H9 (cell line): ENCODE measurements at regions not wholly inside any gene's neighbourhood (a gene's known extent, or its start where the extent isn't known, plus 50 kb on each side); places are given as distances from the start of the nearest gene placed in this dataset.

Experiments used
- DNase-seq: peaks from one replicate; pipeline ENCODE4 v3.0.0-alpha.2; 2017
- H2AFZ ChIP-seq: one replicate; pipeline ENCODE4 v1.6.1; 2013; ENCODE audit warnings: mild to moderate bottlenecking, low read length, control low read depth, moderate library complexity
- H2AK5ac ChIP-seq: 2 replicates; pipeline ENCODE4 v1.6.1; 2013; ENCODE audit warnings: low read length, control low read depth, mixed read lengths; ENCODE audit not compliant: insufficient read length
- H2BK120ac ChIP-seq: one replicate; pipeline ENCODE4 v1.6.1; 2013; ENCODE audit warnings: low read depth, mild to moderate bottlenecking, low read length, control low read depth, inconsistent platforms; ENCODE audit not compliant: poor library complexity, severe bottlenecking
- H2BK12ac ChIP-seq: 2 replicates; pipeline ENCODE4 v1.6.1; 2013; ENCODE audit warnings: low read length, control low read depth, mixed read lengths, low read depth; ENCODE audit not compliant: insufficient read length
- H2BK15ac ChIP-seq: 2 replicates; pipeline ENCODE4 v1.6.1; 2013; ENCODE audit warnings: low read depth, low read length, control low read depth
- H2BK20ac ChIP-seq: one replicate; pipeline ENCODE4 v1.6.1; 2013; ENCODE audit warnings: low read depth, mild to moderate bottlenecking, low read length, control low read depth, inconsistent platforms; ENCODE audit not compliant: poor library complexity, severe bottlenecking
- H2BK5ac ChIP-seq: 2 replicates; pipeline ENCODE4 v1.6.1; 2013; ENCODE audit warnings: low read length, control low read depth, mixed read lengths; ENCODE audit not compliant: insufficient read length
- H3K14ac ChIP-seq: 2 replicates; pipeline ENCODE4 v1.6.1; 2013; ENCODE audit warnings: low read length, control low read depth; ENCODE audit not compliant: insufficient read depth
- H3K18ac ChIP-seq: 2 replicates; pipeline ENCODE4 v1.6.1; 2013; ENCODE audit warnings: low read depth, mild to moderate bottlenecking, mixed read lengths, low read length, control low read depth; ENCODE audit not compliant: insufficient read length
- H3K23ac ChIP-seq: 2 replicates; pipeline ENCODE4 v1.6.1; 2013; ENCODE audit warnings: low read length, control low read depth, mixed read lengths, low read depth; ENCODE audit not compliant: insufficient read length
- H3K23me2 ChIP-seq: 2 replicates; pipeline ENCODE4 v1.6.1; 2013; ENCODE audit warnings: low read depth, mild to moderate bottlenecking, mixed read lengths, low read length, control low read depth; ENCODE audit not compliant: insufficient read length, poor library complexity, severe bottlenecking
- H3K27ac ChIP-seq: 2 replicates; pipeline ENCODE4 v1.5.1; 2013; ENCODE audit warnings: low read length, control low read depth, mixed read lengths, low read depth; ENCODE audit not compliant: insufficient read length
- H3K27me3 ChIP-seq: 2 replicates; pipeline ENCODE4 v1.6.1; 2013; ENCODE audit warnings: low read length, control low read depth, inconsistent platforms; ENCODE audit not compliant: insufficient read depth
- H3K4ac ChIP-seq: 2 replicates; pipeline ENCODE4 v1.6.1; 2013; ENCODE audit warnings: low read depth, mild to moderate bottlenecking, control low read depth, inconsistent platforms, low read length, moderate library complexity
- H3K4me1 ChIP-seq: 2 replicates; pipeline ENCODE4 v1.6.1; 2013; ENCODE audit warnings: low read length, control low read depth, inconsistent platforms; ENCODE audit not compliant: insufficient read depth
- H3K4me2 ChIP-seq: 2 replicates; pipeline ENCODE4 v1.6.1; 2013; ENCODE audit warnings: low read length, control low read depth, mixed read lengths; ENCODE audit not compliant: insufficient read length, insufficient read depth
- H3K56ac ChIP-seq: 2 replicates; pipeline ENCODE4 v1.6.1; 2013; ENCODE audit warnings: low read depth, mild to moderate bottlenecking, mixed read lengths, low read length, control low read depth; ENCODE audit not compliant: insufficient read length
- H3K79me1 ChIP-seq: 2 replicates; pipeline ENCODE4 v1.6.1; 2013; ENCODE audit warnings: low read depth, mild to moderate bottlenecking, moderate library complexity, low read length, control low read depth, inconsistent platforms; ENCODE audit not compliant: insufficient read depth, poor library complexity, severe bottlenecking
- H3K79me2 ChIP-seq: 2 replicates; pipeline ENCODE4 v1.6.1; 2013; ENCODE audit warnings: low read length, control low read depth, inconsistent platforms; ENCODE audit not compliant: insufficient read depth
- H3K9ac ChIP-seq: 2 replicates; pipeline ENCODE4 v1.6.1; 2013; ENCODE audit warnings: low read length, control low read depth, mixed read lengths; ENCODE audit not compliant: insufficient read length; ENCODE audit errors: extremely low read depth
- H3K9me3 ChIP-seq: one replicate; pipeline ENCODE4 v1.6.1; 2013; ENCODE audit warnings: low read depth, low read length, inconsistent platforms; ENCODE audit not compliant: control insufficient read depth
- H3T11ph ChIP-seq: one replicate; pipeline ENCODE4 v1.6.1; 2013; ENCODE audit warnings: mild to moderate bottlenecking, low read length, control low read depth, inconsistent platforms
- H4K20me1 ChIP-seq: one replicate; pipeline ENCODE4 v1.6.1; 2013; ENCODE audit not compliant: control insufficient read depth, insufficient read length, insufficient read depth
- H4K5ac ChIP-seq: 2 replicates; pipeline ENCODE4 v1.6.1; 2013; ENCODE audit warnings: low read depth, mild to moderate bottlenecking, mixed read lengths, low read length, control low read depth; ENCODE audit not compliant: insufficient read length
- H4K8ac ChIP-seq: replicated peaks from 2 replicates; pipeline ENCODE4 v1.6.1; 2013; ENCODE audit warnings: low read length, control low read depth, mixed read lengths, low read depth; ENCODE audit not compliant: insufficient read length
- H4K91ac ChIP-seq: 2 replicates; pipeline ENCODE4 v1.6.1; 2013; ENCODE audit warnings: low read depth, mild to moderate bottlenecking, moderate library complexity, mixed read lengths, low read length, control low read depth; ENCODE audit not compliant: insufficient read length
- H3K27ac Mint-ChIP-seq, 3 experiments: 2 replicates in 2 of 3; 3 replicates in 1 of 3; pipeline ENCODE4 v1.8.0; 2020 to 2021; ENCODE audit warnings: mixed read lengths in 3 of 3, mild to moderate bottlenecking in 1 of 3, moderate library complexity in 1 of 3
- H3K27me3 Mint-ChIP-seq: 2 replicates; pipeline ENCODE4 v1.8.0; 2021; ENCODE audit warnings: low read depth, mild to moderate bottlenecking, moderate library complexity, mixed read lengths
- H3K36me3 Mint-ChIP-seq, 3 experiments: 2 replicates in 2 of 3; 3 replicates in 1 of 3; pipeline ENCODE4 v1.8.0; 2020 to 2021; ENCODE audit warnings: low read depth in 3 of 3, mixed read lengths in 3 of 3; ENCODE audit not compliant: insufficient read depth in 1 of 3
- H3K4me1 Mint-ChIP-seq, 2 experiments: 2 replicates each; pipeline ENCODE4 v1.8.0; 2020; ENCODE audit warnings: mixed read lengths in 2 of 2
- H3K4me3 Mint-ChIP-seq, 2 experiments: 2 replicates in 1 of 2; 3 replicates in 1 of 2; pipeline ENCODE4 v1.8.0; 2020 to 2021; ENCODE audit warnings: mild to moderate bottlenecking in 2 of 2, mixed read lengths in 2 of 2, moderate library complexity in 1 of 2
- H3K9me3 Mint-ChIP-seq, 2 experiments: 2 replicates in 1 of 2; 3 replicates in 1 of 2; pipeline ENCODE4 v1.8.0; 2020; ENCODE audit warnings: mild to moderate bottlenecking in 2 of 2, mixed read lengths in 2 of 2, moderate library complexity in 1 of 2
- WGBS: extraction: QIAGEN DNeasy Blood & Tissue Kit; methylation state at CpG from one replicate; pipeline ENCODE4 v1.1.7; 2013; ENCODE audit warnings: missing lambda C conversion rate, low lambda C conversion rate, mixed read lengths; ENCODE audit not compliant: insufficient read length; ENCODE audit errors: extremely low coverage; 5-methylcytosine and 5-hydroxymethylcytosine counted together
- TF ChIP-seq, protein P1 (sequence below): fragments of 200-600 bp; sonication (generic); conservative IDR thresholded peaks from 3 replicates; pipeline ENCODE4 v1.8.0; 2021; ENCODE audit warnings: antibody characterized with exemption, mild to moderate bottlenecking

DNA sequence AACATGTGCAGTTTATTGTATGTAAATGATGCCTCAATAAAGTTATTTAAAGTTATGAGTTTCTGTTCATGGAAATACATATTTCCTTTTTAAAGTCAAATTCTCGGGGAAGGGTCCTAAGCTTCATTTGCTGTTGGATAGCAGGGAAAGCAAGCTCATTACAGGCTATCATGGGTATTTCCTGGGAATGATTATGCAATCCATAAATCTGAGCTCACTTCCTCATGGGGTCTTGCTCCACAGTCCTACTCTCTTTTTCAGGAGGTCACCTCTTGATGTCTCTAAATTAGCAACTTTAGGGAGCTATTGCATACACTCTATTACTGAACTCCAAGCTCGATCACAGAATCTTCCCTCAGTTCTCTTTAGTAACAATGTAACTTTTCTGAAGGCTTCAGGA, 69.9 kb upstream of the TP63 start:
- H3K4me1 Mint-ChIP-seq, result peaks cover 0 to 4% of the 10 kb centered on the region in 2 experiments; a peak in 1 of 4 replicates
- H3K79me1 ChIP-seq, result no peaks in the 10 kb centered on the region
- H3K79me2 ChIP-seq, result no peaks in the 10 kb centered on the region
- no CpG with 5 or more reads among the region's 2 CpGs for WGBS
- no peak overlapping the region for H3K27ac Mint-ChIP-seq
- H3K14ac ChIP-seq, result no peak overlapping the region
- no peaks in the 10 kb centered on the region for H3K4me1 ChIP-seq
- H3K4ac ChIP-seq, result no peak overlapping the region
- no peaks in the 10 kb centered on the region for H4K20me1 ChIP-seq
- no peaks in the 10 kb centered on the region; a peak in 1 of 5 replicates for H3K9me3 Mint-ChIP-seq
- H2BK15ac ChIP-seq, result no peak overlapping the region
- no peak overlapping the region for H3K4me2 ChIP-seq
- H3K18ac ChIP-seq, result no peak overlapping the region
- H3K56ac ChIP-seq, result no peak overlapping the region
- H2AFZ ChIP-seq, result no peak overlapping the region
- H3K36me3 Mint-ChIP-seq, result no peaks in the 10 kb centered on the region
- no peak overlapping the region for H3K4me3 Mint-ChIP-seq
- no peak overlapping the region for H4K5ac ChIP-seq
- H2BK5ac ChIP-seq, result no peak overlapping the region
- no peak overlapping the region for H3K9ac ChIP-seq
- no peaks in the 10 kb centered on the region for H3K9me3 ChIP-seq
- H3K23ac ChIP-seq, result no peak overlapping the region
- no peak overlapping the region for H3K27ac ChIP-seq
- no peak overlapping the region for H3T11ph ChIP-seq
- TF ChIP-seq, protein P1, sequence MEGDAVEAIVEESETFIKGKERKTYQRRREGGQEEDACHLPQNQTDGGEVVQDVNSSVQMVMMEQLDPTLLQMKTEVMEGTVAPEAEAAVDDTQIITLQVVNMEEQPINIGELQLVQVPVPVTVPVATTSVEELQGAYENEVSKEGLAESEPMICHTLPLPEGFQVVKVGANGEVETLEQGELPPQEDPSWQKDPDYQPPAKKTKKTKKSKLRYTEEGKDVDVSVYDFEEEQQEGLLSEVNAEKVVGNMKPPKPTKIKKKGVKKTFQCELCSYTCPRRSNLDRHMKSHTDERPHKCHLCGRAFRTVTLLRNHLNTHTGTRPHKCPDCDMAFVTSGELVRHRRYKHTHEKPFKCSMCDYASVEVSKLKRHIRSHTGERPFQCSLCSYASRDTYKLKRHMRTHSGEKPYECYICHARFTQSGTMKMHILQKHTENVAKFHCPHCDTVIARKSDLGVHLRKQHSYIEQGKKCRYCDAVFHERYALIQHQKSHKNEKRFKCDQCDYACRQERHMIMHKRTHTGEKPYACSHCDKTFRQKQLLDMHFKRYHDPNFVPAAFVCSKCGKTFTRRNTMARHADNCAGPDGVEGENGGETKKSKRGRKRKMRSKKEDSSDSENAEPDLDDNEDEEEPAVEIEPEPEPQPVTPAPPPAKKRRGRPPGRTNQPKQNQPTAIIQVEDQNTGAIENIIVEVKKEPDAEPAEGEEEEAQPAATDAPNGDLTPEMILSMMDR, result no peak
- no peak overlapping the region for H4K8ac ChIP-seq
- H2AK5ac ChIP-seq, result no peak overlapping the region
- no peaks in the 10 kb centered on the region for H3K23me2 ChIP-seq
- H2BK12ac ChIP-seq, result no peak overlapping the region
- no peak overlapping the region for H2BK20ac ChIP-seq
- no peaks in the 10 kb centered on the region for H3K27me3 ChIP-seq
- DNase-seq, result no peak
- H3K27me3 Mint-ChIP-seq, result no peaks in the 10 kb centered on the region
- no peak overlapping the region for H4K91ac ChIP-seq
- H2BK120ac ChIP-seq, result no peak overlapping the region
